ENCODE measurements at regions not wholly inside any gene's neighbourhood (a gene's known extent, or its start where the extent isn't known, plus 50 kb on each side); places are given as distances from the start of the nearest gene placed in this dataset.

GRCh38 chr14:29197557-29197956 lies 431.0 kb downstream of the FOXG1 start:
- no peak for TF ChIP-seq CTCF (IDR thresholded peaks at IDR 0.05; ENCODE audit: low read depth, low read length)
- no peak for DNase-seq (ENCODE audit: low read depth, low spot score)
- no peak overlapping the region for H3K4me3 ChIP-seq (ENCODE audit: low read depth, low read length)
- in situ Hi-C loops (cut with HindIII; ENCODE audit: low sequenced_read_pairs) = no loop called here

- no peak for TF ChIP-seq CTCF (IDR thresholded peaks at IDR 0.05; ENCODE audit: low read depth, low read length)
- DNase-seq (ENCODE audit: low read depth, low spot score) = no peak
- in situ Hi-C loops (cut with HindIII; ENCODE audit: low sequenced_read_pairs) = no loop called here
- H3K4me3 ChIP-seq (ENCODE audit: low read depth, low read length) = no peak overlapping the region
Measured at GRCh38 chr14:29205658-29206057, 439.1 kb downstream of the FOXG1 start.

- no peak overlapping the region for H3K4me3 ChIP-seq (ENCODE audit: low read depth, low read length)
- no peak for TF ChIP-seq CTCF (IDR thresholded peaks at IDR 0.05; ENCODE audit: low read depth, low read length)
- in situ Hi-C loops (cut with HindIII; ENCODE audit: low sequenced_read_pairs) = no loop called here
- DNase-seq (ENCODE audit: low read depth, low spot score) = no peak
Measured at GRCh38 chr14:29215853-29216252, 449.3 kb downstream of the FOXG1 start.

GRCh38 chr14:29216268-29217232 lies 450.0 kb downstream of the FOXG1 start:
- H3K4me3 ChIP-seq (ENCODE audit: low read depth, low read length) = no peak overlapping the region
- no peak for DNase-seq (ENCODE audit: low read depth, low spot score)
- in situ Hi-C loops (cut with HindIII; ENCODE audit: low sequenced_read_pairs) = no loop called here
- no peak for TF ChIP-seq CTCF (IDR thresholded peaks at IDR 0.05; ENCODE audit: low read depth, low read length)

GRCh38 chr14:29217813-29218450 lies 451.3 kb downstream of the FOXG1 start:
- in situ Hi-C loops (cut with HindIII; ENCODE audit: low sequenced_read_pairs) = no loop called here
- DNase-seq (ENCODE audit: low read depth, low spot score) = no peak
- no peak overlapping the region for H3K4me3 ChIP-seq (ENCODE audit: low read depth, low read length)
- no peak for TF ChIP-seq CTCF (IDR thresholded peaks at IDR 0.05; ENCODE audit: low read depth, low read length)

- in situ Hi-C loops (cut with HindIII; ENCODE audit: low sequenced_read_pairs) = no loop called here
- no peak for DNase-seq (ENCODE audit: low read depth, low spot score)
- no peak for TF ChIP-seq CTCF (IDR thresholded peaks at IDR 0.05; ENCODE audit: low read depth, low read length)
- no peak overlapping the region for H3K4me3 ChIP-seq (ENCODE audit: low read depth, low read length)
Measured at GRCh38 chr14:29220072-29220471, 453.5 kb downstream of the FOXG1 start.

All from astrocyte of the spinal cord (primary cell).